Esophagus muscularis mucosa (tissue), 4 donors: ENCODE measurements at regions not wholly inside any gene's neighbourhood (a gene's known extent, or its start where the extent isn't known, plus 50 kb on each side); places are given as distances from the start of the nearest gene placed in this dataset.

Source experiments
- DNase-seq: peaks from one replicate; pipeline ENCODE4 v3.0.0-alpha.2; 2017; ENCODE audit errors: extremely low spot score
- H3K27ac ChIP-seq, 4 donors: fragments of 200-600 bp; sonication (generic); replicated peaks in 1 of 4; 1 replicate in 3 of 4; 2 replicates in 1 of 4; pipeline ENCODE4 v1.5.1; 2016 to 2019; ENCODE audit warnings: mild to moderate bottlenecking in 1 of 4
- H3K27me3 ChIP-seq, 4 donors: fragments of 200-600 bp; sonication (generic); one replicate each; pipeline versions ENCODE4 v1.5.1 to v1.6.0; 2016 to 2019
- H3K36me3 ChIP-seq, 4 donors: fragments of 200-600 bp; sonication (generic); one replicate each; pipeline ENCODE4 v1.5.1; 2016 to 2019
- H3K4me1 ChIP-seq, 4 donors: fragments of 200-600 bp; sonication (generic); one replicate each; pipeline ENCODE4 v1.5.1; 2016 to 2019
- H3K4me3 ChIP-seq, 4 donors: fragments of 200-600 bp; sonication (generic); 1 replicate in 2 of 4; 2 replicates in 2 of 4; pipeline ENCODE4 v1.5.1; 2016 to 2019; ENCODE audit warnings: mild to moderate bottlenecking in 4 of 4, moderate library complexity in 1 of 4
- H3K9me3 ChIP-seq, 4 donors: fragments of 200-600 bp; sonication (generic); 1 replicate in 3 of 4; 2 replicates in 1 of 4; pipeline ENCODE4 v1.5.1; 2016 to 2019
- CTCF ChIP-seq, 3 experiments: fragments of 200-600 bp in 2 of 3; fragments of 450-650 bp in 1 of 3; sonication (generic) in 2 of 3; IDR thresholded peaks; one replicate each; pipeline ENCODE4 v1.5.1; 2017 to 2019; ENCODE audit warnings: antibody characterized with exemption in 3 of 3, mild to moderate bottlenecking in 2 of 3, moderate library complexity in 1 of 3
- EP300 ChIP-seq: sonication (generic); formaldehyde crosslinking; IDR thresholded peaks from one replicate; pipeline ENCODE4 v1.6.1; 2017; ENCODE audit warnings: antibody characterized with exemption
- POLR2A ChIP-seq: fragments of 450-650 bp; IDR thresholded peaks from one replicate; pipeline ENCODE4 v1.6.1; 2017; ENCODE audit warnings: antibody characterized with exemption, moderate library complexity, mild to moderate bottlenecking, low read depth
- POLR2AphosphoS5 ChIP-seq, 2 donors: sonication (generic); formaldehyde crosslinking; IDR thresholded peaks; one replicate each; pipeline ENCODE4 v1.6.1; 2017; ENCODE audit warnings: antibody characterized with exemption in 2 of 2
- WGBS: methylation state at CpG from one replicate; pipeline ENCODE4 v1.1.5; 2018; 5-methylcytosine and 5-hydroxymethylcytosine counted together
- intact Hi-C: fragments of 100-400 bp; cut with DNase I; formaldehyde crosslinking; loops from one replicate; pipeline ENCODE4 v1.15.1; 2023

GRCh38 chr20:7003598-7003997, 236.1 kb downstream of the BMP2 start:
- peaks cover 0 to 13% (median 8%) of the 10 kb centered on the region in 4 donors for H3K9me3 ChIP-seq
- H3K36me3 ChIP-seq: no peaks in the 10 kb centered on the region
- TF ChIP-seq POLR2AphosphoS5 (IDR thresholded peaks at IDR 0.05): no peak
- no peak for TF ChIP-seq CTCF (IDR thresholded peaks at IDR 0.05)
- no peak for TF ChIP-seq POLR2A
- no peak for TF ChIP-seq EP300
- DNase-seq: no peak
- H3K27ac ChIP-seq: no peak overlapping the region
- H3K27me3 ChIP-seq: no peaks in the 10 kb centered on the region
- no peak overlapping the region for H3K4me3 ChIP-seq
- WGBS: 59% methylated on average over 1 of the region's 1 CpG
- H3K4me1 ChIP-seq: no peaks in the 10 kb centered on the region
- intact Hi-C loops: no loop called here

DNA sequence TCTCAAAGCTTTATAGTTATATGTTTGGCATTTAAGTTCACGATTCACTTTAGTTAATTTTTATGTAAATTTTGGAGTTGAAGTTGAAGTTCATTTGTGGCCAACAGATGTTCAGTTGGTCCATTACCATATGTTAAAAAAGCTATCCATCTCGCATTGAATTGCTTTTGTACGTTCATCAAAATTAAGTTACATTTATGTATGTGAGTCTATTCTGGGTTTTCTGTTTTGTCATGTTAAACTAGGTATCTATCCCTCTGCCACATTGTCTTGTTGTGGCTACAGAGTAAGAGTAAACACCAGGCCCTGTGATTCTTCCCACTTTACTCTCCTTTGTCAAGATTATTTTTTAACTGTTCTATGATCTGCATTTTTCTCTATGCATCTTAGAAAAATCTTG, 237.3 kb downstream of the BMP2 start:
- intact Hi-C loops: no loop called here
- WGBS: 86% methylated on average over 3 of the region's 3 CpGs
- TF ChIP-seq EP300 (no peak), POLR2AphosphoS5 (IDR thresholded peaks at IDR 0.05) (no peak), POLR2A (no peak), CTCF (IDR thresholded peaks at IDR 0.05) (no peak)
- peaks cover 0 to 18% (median 11%) of the 10 kb centered on the region in 4 donors for H3K9me3 ChIP-seq
- no peak overlapping the region for H3K27ac ChIP-seq
- no peaks in the 10 kb centered on the region for H3K36me3 ChIP-seq
- DNase-seq: no peak
- no peaks in the 10 kb centered on the region for H3K4me1 ChIP-seq
- H3K4me3 ChIP-seq: no peak overlapping the region
- H3K27me3 ChIP-seq: no peaks in the 10 kb centered on the region

DNA sequence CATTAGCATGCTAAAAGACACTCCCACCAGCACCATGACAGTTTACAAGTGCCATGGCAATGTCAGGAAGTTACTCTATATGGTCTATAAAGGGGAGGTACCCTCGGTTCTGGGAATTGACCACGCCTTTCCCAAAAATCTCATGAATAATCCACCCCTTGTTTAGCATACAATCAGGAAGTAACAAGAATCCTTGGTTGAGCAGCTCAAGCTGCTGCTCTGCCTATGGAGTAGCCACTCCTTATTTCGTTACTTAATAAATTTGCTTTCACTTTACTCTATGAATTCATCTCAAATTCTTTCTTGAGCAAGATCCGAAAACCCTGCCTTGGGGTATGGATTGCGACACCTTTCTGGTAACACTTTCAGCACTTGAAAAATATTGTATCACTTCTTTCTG, 243.0 kb downstream of the BMP2 start:
- no peaks in the 10 kb centered on the region for H3K4me1 ChIP-seq
- WGBS: 58% methylated on average over 5 of the region's 5 CpGs
- TF ChIP-seq POLR2AphosphoS5 (IDR thresholded peaks at IDR 0.05) (no peak), POLR2A (no peak), EP300 (no peak), CTCF (IDR thresholded peaks at IDR 0.05) (no peak)
- no peaks in the 10 kb centered on the region for H3K36me3 ChIP-seq
- DNase-seq: no peak
- peaks cover 0 to 18% (median 11%) of the 10 kb centered on the region in 4 donors for H3K9me3 ChIP-seq
- no peak overlapping the region for H3K27ac ChIP-seq
- no peaks in the 10 kb centered on the region for H3K27me3 ChIP-seq
- intact Hi-C loops: no loop called here
- no peak overlapping the region for H3K4me3 ChIP-seq

DNA sequence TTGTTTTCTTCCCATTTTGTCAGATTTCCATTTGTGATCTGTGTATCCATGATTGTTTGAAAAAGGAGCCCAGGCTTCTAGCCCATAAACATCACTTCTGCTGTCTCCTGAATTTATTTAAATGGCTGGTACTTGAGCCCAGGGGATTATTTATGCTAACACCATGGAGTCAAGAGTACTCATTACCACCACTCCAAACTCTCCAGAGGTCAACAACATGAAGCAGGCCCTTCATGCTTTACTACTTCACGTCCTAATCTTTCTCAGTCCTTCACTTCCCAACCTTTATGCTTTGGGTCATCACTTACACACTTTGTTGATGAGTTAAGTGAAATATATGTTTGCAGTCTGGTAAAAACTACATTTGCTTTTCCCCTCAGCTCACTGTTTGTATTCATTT, 247.8 kb downstream of the BMP2 start:
- Histone ChIP-seq H3K27ac (no peak overlapping the region), H3K27me3 (no peaks in the 10 kb centered on the region), H3K4me1 (no peaks in the 10 kb centered on the region), H3K9me3 (no peaks in the 10 kb centered on the region), H3K36me3 (no peaks in the 10 kb centered on the region), H3K4me3 (no peak overlapping the region)
- TF ChIP-seq POLR2AphosphoS5 (IDR thresholded peaks at IDR 0.05) (no peak), POLR2A (no peak), CTCF (IDR thresholded peaks at IDR 0.05) (no peak), EP300 (no peak)
- intact Hi-C loops: no loop called here
- no peak for DNase-seq
- WGBS: 42% methylated on average over 1 of the region's 1 CpG

DNA sequence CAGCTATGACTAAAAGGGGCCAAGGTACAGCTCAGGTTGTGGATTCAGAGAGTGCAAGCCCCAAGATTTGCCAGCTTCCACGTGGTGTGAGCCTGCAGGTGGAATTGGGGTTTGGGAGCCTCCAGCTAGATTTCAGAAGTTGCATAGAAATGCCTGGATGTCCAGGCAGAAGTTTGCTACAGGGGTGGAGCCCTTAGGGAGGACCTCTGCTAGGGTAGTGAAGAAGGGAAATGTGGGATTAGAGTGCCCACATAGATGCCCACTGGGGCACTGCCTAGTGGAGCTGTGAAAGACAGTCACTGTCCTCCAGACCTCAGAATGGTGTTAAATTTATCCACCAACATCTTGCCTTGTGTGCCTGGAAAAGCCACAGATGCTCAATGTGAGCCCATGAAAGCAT, 255.1 kb downstream of the BMP2 start:
- 36% methylated on average over 1 of the region's 1 CpG for WGBS

More for the DNA sequence above, 255.1 kb downstream of the BMP2 start:
- TF ChIP-seq POLR2AphosphoS5 (IDR thresholded peaks at IDR 0.05): no peak
- no peak for TF ChIP-seq CTCF (IDR thresholded peaks at IDR 0.05)
- no peak for TF ChIP-seq EP300
- TF ChIP-seq POLR2A: no peak
- Histone ChIP-seq H3K27me3 (no peaks in the 10 kb centered on the region), H3K4me3 (no peak overlapping the region), H3K36me3 (no peaks in the 10 kb centered on the region), H3K9me3 (peaks cover 0 to 6% (median 2%) of the 10 kb centered on the region in 4 donors), H3K4me1 (no peaks in the 10 kb centered on the region), H3K27ac (no peak overlapping the region)
- intact Hi-C loops: no loop called here
- no peak for DNase-seq
